ENCODE measurements at regions not wholly inside any gene's neighbourhood (a gene's known extent, or its start where the extent isn't known, plus 50 kb on each side); places are given as distances from the start of the nearest gene placed in this dataset.

GRCh38 chr15:58340176-58340575, 91.6 kb upstream of the LIPC start:
- TF ChIP-seq, protein P1, sequence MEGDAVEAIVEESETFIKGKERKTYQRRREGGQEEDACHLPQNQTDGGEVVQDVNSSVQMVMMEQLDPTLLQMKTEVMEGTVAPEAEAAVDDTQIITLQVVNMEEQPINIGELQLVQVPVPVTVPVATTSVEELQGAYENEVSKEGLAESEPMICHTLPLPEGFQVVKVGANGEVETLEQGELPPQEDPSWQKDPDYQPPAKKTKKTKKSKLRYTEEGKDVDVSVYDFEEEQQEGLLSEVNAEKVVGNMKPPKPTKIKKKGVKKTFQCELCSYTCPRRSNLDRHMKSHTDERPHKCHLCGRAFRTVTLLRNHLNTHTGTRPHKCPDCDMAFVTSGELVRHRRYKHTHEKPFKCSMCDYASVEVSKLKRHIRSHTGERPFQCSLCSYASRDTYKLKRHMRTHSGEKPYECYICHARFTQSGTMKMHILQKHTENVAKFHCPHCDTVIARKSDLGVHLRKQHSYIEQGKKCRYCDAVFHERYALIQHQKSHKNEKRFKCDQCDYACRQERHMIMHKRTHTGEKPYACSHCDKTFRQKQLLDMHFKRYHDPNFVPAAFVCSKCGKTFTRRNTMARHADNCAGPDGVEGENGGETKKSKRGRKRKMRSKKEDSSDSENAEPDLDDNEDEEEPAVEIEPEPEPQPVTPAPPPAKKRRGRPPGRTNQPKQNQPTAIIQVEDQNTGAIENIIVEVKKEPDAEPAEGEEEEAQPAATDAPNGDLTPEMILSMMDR (IDR thresholded peaks at IDR 0.05), result no peak
- no peak for TF ChIP-seq POLR2A (IDR thresholded peaks at IDR 0.05)

Data from ovary (tissue), 3 donors.